ENCODE measurements at regions not wholly inside any gene's neighbourhood (a gene's known extent, or its start where the extent isn't known, plus 50 kb on each side); places are given as distances from the start of the nearest gene placed in this dataset.

GRCh38 chr2:71827973-71828372 lies 319.7 kb downstream of the CYP26B1 start:
- H3K36me3 Mint-ChIP-seq (ENCODE audit: low read depth), result no peaks in the 10 kb centered on the region
- H3K27me3 Mint-ChIP-seq, result peaks cover 4% of the 10 kb centered on the region
- H3K9me3 Mint-ChIP-seq, result peaks cover 4% of the 10 kb centered on the region
- TF ChIP-seq, protein P1, sequence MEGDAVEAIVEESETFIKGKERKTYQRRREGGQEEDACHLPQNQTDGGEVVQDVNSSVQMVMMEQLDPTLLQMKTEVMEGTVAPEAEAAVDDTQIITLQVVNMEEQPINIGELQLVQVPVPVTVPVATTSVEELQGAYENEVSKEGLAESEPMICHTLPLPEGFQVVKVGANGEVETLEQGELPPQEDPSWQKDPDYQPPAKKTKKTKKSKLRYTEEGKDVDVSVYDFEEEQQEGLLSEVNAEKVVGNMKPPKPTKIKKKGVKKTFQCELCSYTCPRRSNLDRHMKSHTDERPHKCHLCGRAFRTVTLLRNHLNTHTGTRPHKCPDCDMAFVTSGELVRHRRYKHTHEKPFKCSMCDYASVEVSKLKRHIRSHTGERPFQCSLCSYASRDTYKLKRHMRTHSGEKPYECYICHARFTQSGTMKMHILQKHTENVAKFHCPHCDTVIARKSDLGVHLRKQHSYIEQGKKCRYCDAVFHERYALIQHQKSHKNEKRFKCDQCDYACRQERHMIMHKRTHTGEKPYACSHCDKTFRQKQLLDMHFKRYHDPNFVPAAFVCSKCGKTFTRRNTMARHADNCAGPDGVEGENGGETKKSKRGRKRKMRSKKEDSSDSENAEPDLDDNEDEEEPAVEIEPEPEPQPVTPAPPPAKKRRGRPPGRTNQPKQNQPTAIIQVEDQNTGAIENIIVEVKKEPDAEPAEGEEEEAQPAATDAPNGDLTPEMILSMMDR (IDR thresholded peaks at IDR 0.05), result no peak
- no peaks in the 10 kb centered on the region for H3K4me1 Mint-ChIP-seq
- H3K4me3 Mint-ChIP-seq, result no peak overlapping the region
- DNase-seq, result no peak
- no peak for ATAC-seq (ENCODE audit: low read depth)
- POLR2A ChIA-PET, result no interaction called here
- H3K27ac Mint-ChIP-seq, result no peak overlapping the region
- CTCF ChIA-PET, result no interaction called here
- intact Hi-C loops (cut with micrococcal nuclease), result no loop called here

- Mint-ChIP-seq H3K4me3 (no peak overlapping the region), H3K27me3 (peaks cover 6% of the 10 kb centered on the region), H3K27ac (no peak overlapping the region), H3K9me3 (peaks cover 4% of the 10 kb centered on the region), H3K4me1 (no peaks in the 10 kb centered on the region), H3K36me3 (ENCODE audit: low read depth) (no peaks in the 10 kb centered on the region)
- TF ChIP-seq, protein P1 (IDR thresholded peaks at IDR 0.05), result no peak
- CTCF ChIA-PET, result no interaction called here
- DNase-seq (no peak), ATAC-seq (ENCODE audit: low read depth) (no peak)
- POLR2A ChIA-PET, result no interaction called here
- intact Hi-C loops (cut with micrococcal nuclease), result no loop called here
Observed at GRCh38 chr2:71827524-71827901, 320.1 kb downstream of the CYP26B1 start.

DNA sequence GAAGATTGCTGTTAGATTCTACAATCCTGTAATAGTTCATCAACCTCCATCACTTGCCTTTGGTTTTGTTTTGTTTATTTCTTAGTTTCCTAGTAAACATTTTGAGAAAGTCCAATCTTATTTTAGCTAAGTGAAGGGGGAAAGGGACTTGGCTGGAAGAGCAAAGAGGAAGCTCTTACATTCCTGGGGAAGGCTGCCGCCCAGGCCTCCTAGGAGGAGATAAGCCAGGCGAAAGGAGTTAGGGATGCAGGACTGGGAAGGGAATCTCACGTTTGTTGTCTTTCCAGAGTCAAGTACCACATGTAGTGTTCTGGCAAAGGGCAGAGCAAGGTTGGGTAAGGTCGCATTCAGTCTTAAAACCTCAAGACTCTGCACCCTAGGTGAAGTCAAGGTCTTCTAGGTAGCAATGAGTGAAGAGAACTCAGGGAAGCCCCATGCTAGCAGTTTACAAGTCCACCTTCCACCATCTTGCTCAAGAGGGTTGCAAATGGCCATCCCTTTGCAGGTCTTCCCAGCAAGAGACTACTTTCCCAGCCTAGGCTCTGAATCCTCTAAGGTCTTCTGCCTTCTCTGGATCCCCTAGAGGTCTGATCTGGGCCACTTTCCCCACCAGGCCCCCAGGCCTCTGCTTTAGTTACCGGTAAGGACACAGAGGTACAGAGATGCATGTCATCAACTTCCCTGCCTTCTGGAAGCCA lies 320.7 kb downstream of the CYP26B1 start:
- no peaks in the 10 kb centered on the region for H3K4me1 Mint-ChIP-seq
- TF ChIP-seq, protein P1 (IDR thresholded peaks at IDR 0.05), result no peak
- no peaks in the 10 kb centered on the region for H3K36me3 Mint-ChIP-seq (ENCODE audit: low read depth)
- ChIA-PET POLR2A (no interaction called here), CTCF (no interaction called here)
- no peak overlapping the region for H3K4me3 Mint-ChIP-seq
- DNase-seq (no peak), ATAC-seq (ENCODE audit: low read depth) (no peak)
- intact Hi-C loops (cut with micrococcal nuclease), result no loop called here
- H3K27ac Mint-ChIP-seq, result no peak overlapping the region
- H3K9me3 Mint-ChIP-seq, result peaks cover 4% of the 10 kb centered on the region
- H3K27me3 Mint-ChIP-seq, result peaks cover 6% of the 10 kb centered on the region

- Mint-ChIP-seq H3K4me1 (no peaks in the 10 kb centered on the region), H3K36me3 (ENCODE audit: low read depth) (no peaks in the 10 kb centered on the region), H3K9me3 (peaks cover 4% of the 10 kb centered on the region), H3K4me3 (no peak overlapping the region), H3K27ac (no peak overlapping the region), H3K27me3 (peaks cover 6% of the 10 kb centered on the region)
- DNase-seq (no peak), ATAC-seq (ENCODE audit: low read depth) (no peak)
- ChIA-PET POLR2A (no interaction called here), CTCF (no interaction called here)
- intact Hi-C loops (cut with micrococcal nuclease), result no loop called here
- TF ChIP-seq, protein P1 (IDR thresholded peaks at IDR 0.05), result no peak
Observed at GRCh38 chr2:71826299-71826698, 321.4 kb downstream of the CYP26B1 start.

DNA sequence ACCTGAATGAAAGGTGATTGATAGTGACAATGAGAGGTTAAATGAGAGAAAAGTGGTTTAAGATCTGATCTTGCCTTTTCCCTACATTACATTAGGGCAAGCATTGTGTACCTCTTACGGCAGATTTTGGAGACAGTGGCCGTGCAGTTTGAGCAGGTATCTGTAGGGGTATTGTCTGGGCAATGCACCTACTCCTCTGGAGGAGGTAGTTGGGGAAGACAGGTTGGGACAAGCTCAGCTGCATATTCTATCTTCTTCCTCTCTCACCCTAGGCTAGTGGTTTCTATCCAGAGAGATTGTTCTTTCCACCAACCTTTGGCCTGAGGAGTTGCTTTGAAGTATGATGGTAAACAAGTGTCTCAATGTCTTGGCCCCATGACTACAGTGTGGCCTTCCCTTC lies 323.2 kb downstream of the CYP26B1 start:
- POLR2A ChIA-PET, result no interaction called here
- peaks cover 6% of the 10 kb centered on the region for H3K27me3 Mint-ChIP-seq
- H3K4me3 Mint-ChIP-seq, result no peak overlapping the region
- CTCF ChIA-PET, result no interaction called here
- DNase-seq (no peak), ATAC-seq (ENCODE audit: low read depth) (no peak)
- TF ChIP-seq, protein P1 (IDR thresholded peaks at IDR 0.05), result no peak
- H3K4me1 Mint-ChIP-seq, result no peaks in the 10 kb centered on the region
- H3K9me3 Mint-ChIP-seq, result peaks cover 4% of the 10 kb centered on the region
- intact Hi-C loops (cut with micrococcal nuclease), result no loop called here
- no peaks in the 10 kb centered on the region for H3K36me3 Mint-ChIP-seq (ENCODE audit: low read depth)
- no peak overlapping the region for H3K27ac Mint-ChIP-seq

Data from activated B cell treated with CpG ODN at 0.5 μM for 24 hours (primary cell).